ENCODE measurements at regions not wholly inside any gene's neighbourhood (a gene's known extent, or its start where the extent isn't known, plus 50 kb on each side); places are given as distances from the start of the nearest gene placed in this dataset.

- DNase-seq (ENCODE audit: low read depth, low spot score) (no peak), ATAC-seq (no peak)
- BruUV-seq (replicated peaks), result no TSS peak
- in situ Hi-C loops (cut with HindIII; ENCODE audit: low pct_unique_long_range_greater_than_20kb, low sequenced_read_pairs), result no loop called here
- no peaks in the 10 kb centered on the region for H3K27me3 ChIP-seq (ENCODE audit: control insufficient read depth, insufficient read depth, low read length)
- H3K4me3 ChIP-seq (ENCODE audit: low read depth in 2 of 2, low read length in 2 of 2), result no peak overlapping the region
- H3K36me3 ChIP-seq (ENCODE audit: control insufficient read depth, insufficient read depth, low read length), result no peaks in the 10 kb centered on the region
- ChIA-PET POLR2A (no interaction called here), CTCF (no interaction called here)
- H3K27ac ChIP-seq (ENCODE audit: low read length), result no peak overlapping the region
- H3K4me1 ChIP-seq (ENCODE audit: control insufficient read depth, insufficient read depth, low read length), result no peaks in the 10 kb centered on the region
- intact Hi-C loops (cut with micrococcal nuclease; ENCODE audit: unreplicated experiment), result no loop called here
- TF ChIP-seq CTCF (IDR thresholded peaks at IDR 0.05), result no peak
- no peak for TF ChIP-seq SIN3A (IDR thresholded peaks at IDR 0.05; ENCODE audit: borderline replicate concordance, insufficient read depth, low read depth, low read length)
- no peak for TF ChIP-seq TCF7L2 (IDR thresholded peaks at IDR 0.05; ENCODE audit: low read depth, low read length)
- TF ChIP-seq POLR2AphosphoS5 (IDR thresholded peaks at IDR 0.05; ENCODE audit: low read depth, low read length), result no peak
- TF ChIP-seq REST (IDR thresholded peaks at IDR 0.05; ENCODE audit: insufficient read depth in 1 of 2, low read depth in 2 of 2, low read length in 1 of 2), result no peak
- no peaks in the 10 kb centered on the region for H3K9me3 ChIP-seq (ENCODE audit: control insufficient read depth, insufficient read depth, low read depth, low read length)
Measured at GRCh38 chr4:188450571-188450970, 311.3 kb downstream of the TRIML1 start.

GRCh38 chr4:188452097-188452496 lies 312.9 kb downstream of the TRIML1 start:
- BruUV-seq (replicated peaks), result no TSS peak
- DNase-seq (ENCODE audit: low read depth, low spot score) (no peak), ATAC-seq (no peak)
- H3K4me3 ChIP-seq (ENCODE audit: low read depth in 2 of 2, low read length in 2 of 2), result no peak overlapping the region
- H3K36me3 ChIP-seq (ENCODE audit: control insufficient read depth, insufficient read depth, low read length), result no peaks in the 10 kb centered on the region
- no peak overlapping the region for H3K27ac ChIP-seq (ENCODE audit: low read length)
- no peaks in the 10 kb centered on the region for H3K4me1 ChIP-seq (ENCODE audit: control insufficient read depth, insufficient read depth, low read length)
- in situ Hi-C loops (cut with HindIII; ENCODE audit: low pct_unique_long_range_greater_than_20kb, low sequenced_read_pairs), result no loop called here
- ChIA-PET CTCF (no interaction called here), POLR2A (no interaction called here)
- intact Hi-C loops (cut with micrococcal nuclease; ENCODE audit: unreplicated experiment), result no loop called here
- H3K27me3 ChIP-seq (ENCODE audit: control insufficient read depth, insufficient read depth, low read length), result no peaks in the 10 kb centered on the region
- no peaks in the 10 kb centered on the region for H3K9me3 ChIP-seq (ENCODE audit: control insufficient read depth, insufficient read depth, low read depth, low read length)
- TF ChIP-seq POLR2AphosphoS5 (IDR thresholded peaks at IDR 0.05; ENCODE audit: low read depth, low read length), result no peak
- TF ChIP-seq TCF7L2 (IDR thresholded peaks at IDR 0.05; ENCODE audit: low read depth, low read length), result no peak
- no peak for TF ChIP-seq REST (IDR thresholded peaks at IDR 0.05; ENCODE audit: insufficient read depth in 1 of 2, low read depth in 2 of 2, low read length in 1 of 2)
- TF ChIP-seq SIN3A (IDR thresholded peaks at IDR 0.05; ENCODE audit: borderline replicate concordance, insufficient read depth, low read depth, low read length), result no peak
- TF ChIP-seq CTCF (IDR thresholded peaks at IDR 0.05), result no peak
